IMR-90 (cell line): ENCODE measurements at regions not wholly inside any gene's neighbourhood (a gene's known extent, or its start where the extent isn't known, plus 50 kb on each side); places are given as distances from the start of the nearest gene placed in this dataset.

Source experiments
- ATAC-seq: fragments of 200-7000 bp; cut with Tn5 transposase; 2 replicates; pipeline ENCODE4 v1.9.1; 2020; ENCODE audit warnings: low read depth, mild to moderate bottlenecking, moderate library complexity
- BruUV-seq: library from RNA; stranded (reverse); fragments of 400-500 nt; replicated peaks from 2 replicates; lab custom pipeline; 2021; lab: Mats Ljungman, UMichigan
- CTCF ChIA-PET: fragments of 300-600 bp; formaldehyde crosslinking; extraction: SDS; loops from one replicate; lab custom pipeline; 2021; ENCODE audit warnings: antibody characterized with exemption; lab: Yijun Ruan, JAX
- POLR2A ChIA-PET: fragments of 300-600 bp; sonication (Branson Sonifier 250); formaldehyde crosslinking; loops from one replicate; lab custom pipeline; 2022; ENCODE audit warnings: antibody characterized with exemption; ENCODE audit not compliant: unreplicated experiment; lab: Charles Lee
- DNase-seq: peaks from one replicate; pipeline ENCODE4 v3.0.0; 2013
- H2AFZ ChIP-seq: replicated peaks from 2 replicates; pipeline ENCODE3; 2013; ENCODE audit warnings: low read length, mild to moderate bottlenecking; ENCODE audit not compliant: poor library complexity
- H2AK5ac ChIP-seq: 2 replicates; pipeline ENCODE4 v1.6.1; 2013; ENCODE audit warnings: low read depth, low read length, inconsistent platforms
- H2AK9ac ChIP-seq: replicated peaks from 2 replicates; pipeline ENCODE3; 2013; ENCODE audit warnings: mild to moderate bottlenecking, low read depth, low read length, moderate library complexity; ENCODE audit not compliant: poor library complexity
- H2BK120ac ChIP-seq: 2 replicates; pipeline ENCODE4 v1.6.1; 2013; ENCODE audit warnings: low read depth, low read length, inconsistent platforms
- H2BK15ac ChIP-seq: 3 replicates; pipeline ENCODE4 v1.6.1; 2013; ENCODE audit warnings: low read depth, low read length, inconsistent platforms
- H2BK20ac ChIP-seq: 2 replicates; pipeline ENCODE4 v1.6.1; 2013; ENCODE audit warnings: low read depth, mild to moderate bottlenecking, inconsistent platforms, low read length, moderate library complexity
- H2BK5ac ChIP-seq: 2 replicates; pipeline ENCODE4 v1.6.1; 2013; ENCODE audit warnings: mild to moderate bottlenecking, low read depth, low read length, inconsistent platforms; ENCODE audit not compliant: poor library complexity, severe bottlenecking
- H3K14ac ChIP-seq: replicated peaks from 2 replicates; pipeline ENCODE4 v1.6.1; 2013; ENCODE audit warnings: low read depth, low read length, inconsistent platforms
- H3K18ac ChIP-seq: 2 replicates; pipeline ENCODE4 v1.6.1; 2013; ENCODE audit warnings: low read depth, low read length, control low read depth
- H3K23ac ChIP-seq: 2 replicates; pipeline ENCODE4 v1.6.1; 2013; ENCODE audit warnings: low read depth, low read length, inconsistent platforms
- H3K27ac ChIP-seq: 2 replicates; pipeline ENCODE4 v1.5.1; 2013; ENCODE audit warnings: mild to moderate bottlenecking, control low read depth, low read length; ENCODE audit not compliant: insufficient read depth
- H3K27me3 ChIP-seq: 2 replicates; pipeline ENCODE4 v1.6.1; 2013; ENCODE audit warnings: low read length; ENCODE audit not compliant: control insufficient read depth, insufficient read depth
- H3K36me3 ChIP-seq: 2 replicates; pipeline ENCODE4 v1.6.1; 2013; ENCODE audit warnings: low read length, mixed read lengths; ENCODE audit not compliant: control insufficient read depth, insufficient read depth
- H3K4ac ChIP-seq: 2 replicates; pipeline ENCODE4 v1.6.1; 2013; ENCODE audit warnings: low read depth, low read length, inconsistent platforms
- H3K4me1 ChIP-seq: 2 replicates; pipeline ENCODE4 v1.6.1; 2013; ENCODE audit warnings: low read length, mixed read lengths; ENCODE audit not compliant: control insufficient read depth, insufficient read depth
- H3K4me2 ChIP-seq: 2 replicates; pipeline ENCODE4 v1.6.1; 2013; ENCODE audit warnings: low read depth, mild to moderate bottlenecking, control low read depth, low read length, moderate library complexity
- H3K4me3 ChIP-seq: 2 replicates; pipeline ENCODE4 v1.5.1; 2013; ENCODE audit warnings: low read depth, mild to moderate bottlenecking, control low read depth, low read length, moderate library complexity; ENCODE audit not compliant: insufficient read depth
- H3K56ac ChIP-seq: 2 replicates; pipeline ENCODE4 v1.6.1; 2013; ENCODE audit warnings: low read length, inconsistent platforms; ENCODE audit not compliant: insufficient read depth; ENCODE audit errors: extremely low read depth
- H3K79me1 ChIP-seq, 2 experiments: 2 replicates each; pipeline ENCODE4 v1.6.1; 2013; ENCODE audit warnings: low read length in 2 of 2, inconsistent platforms in 1 of 2, low read depth in 1 of 2
- H3K9ac ChIP-seq: 2 replicates; pipeline ENCODE4 v1.6.1; 2013; ENCODE audit warnings: low read depth, low read length, control low read depth
- H3K9me1 ChIP-seq: 2 replicates; pipeline ENCODE4 v1.6.1; 2013; ENCODE audit warnings: low read length, inconsistent platforms; ENCODE audit not compliant: insufficient read depth
- H3K9me3 ChIP-seq: 2 replicates; pipeline ENCODE4 v1.6.1; 2013; ENCODE audit warnings: low read length; ENCODE audit not compliant: control insufficient read depth, insufficient read depth
- H4K20me1 ChIP-seq: 2 replicates; pipeline ENCODE4 v1.6.1; 2013; ENCODE audit warnings: low read length, inconsistent platforms; ENCODE audit not compliant: insufficient read depth
- H4K5ac ChIP-seq: 2 replicates; pipeline ENCODE4 v1.6.1; 2013; ENCODE audit warnings: mild to moderate bottlenecking, low read depth, low read length, control low read depth
- H4K8ac ChIP-seq, 2 experiments: 2 replicates each; pipeline ENCODE4 v1.6.1; 2013; ENCODE audit warnings: low read depth in 2 of 2, low read length in 2 of 2, control low read depth in 1 of 2, inconsistent platforms in 1 of 2
- H4K91ac ChIP-seq: 2 replicates; pipeline ENCODE4 v1.6.1; 2013; ENCODE audit warnings: low read depth, low read length, inconsistent platforms; ENCODE audit not compliant: insufficient read depth
- BHLHE40 ChIP-seq: fragments of 150-350 bp; IDR thresholded peaks from 2 replicates; pipeline ENCODE4 v1.6.1; 2016; ENCODE audit warnings: mild to moderate bottlenecking, low read depth, low read length
- CEBPB ChIP-seq: IDR thresholded peaks from 2 replicates; pipeline ENCODE4 v1.6.1; 2012; ENCODE audit warnings: low read depth, low read length, improper control_type of control experiment
- CHD1 ChIP-seq: IDR thresholded peaks from 2 replicates; pipeline ENCODE4 v1.6.1; 2012; ENCODE audit warnings: low read depth, low read length, improper control_type of control experiment
- CTCF ChIP-seq: conservative IDR thresholded peaks from 2 replicates; pipeline ENCODE4 v1.5.1; 2012; ENCODE audit warnings: mild to moderate bottlenecking, low read depth, low read length, improper control_type of control experiment
- ELK1 ChIP-seq: fragments of 150-350 bp; IDR thresholded peaks from 2 replicates; pipeline ENCODE4 v1.6.1; 2016; ENCODE audit warnings: low read depth, mild to moderate bottlenecking, low read length, moderate library complexity, borderline replicate concordance
- FOS ChIP-seq: fragments of 150-350 bp; IDR thresholded peaks from 2 replicates; pipeline ENCODE4 v1.6.1; 2016; ENCODE audit warnings: low read depth, low read length
- MAFK ChIP-seq: IDR thresholded peaks from 2 replicates; pipeline ENCODE4 v1.6.1; 2012; ENCODE audit warnings: low read depth, low read length, improper control_type of control experiment
- MAZ ChIP-seq: IDR thresholded peaks from 2 replicates; pipeline ENCODE4 v1.6.1; 2012; ENCODE audit warnings: low read depth, mild to moderate bottlenecking, low read length, improper control_type of control experiment, moderate library complexity, borderline replicate concordance
- MXI1 ChIP-seq: IDR thresholded peaks from 2 replicates; pipeline ENCODE4 v1.6.1; 2012; ENCODE audit warnings: low read depth, mild to moderate bottlenecking, low read length, moderate library complexity, borderline replicate concordance
- NFE2L2 ChIP-seq: fragments of 150-350 bp; IDR thresholded peaks from 2 replicates; pipeline ENCODE4 v1.6.1; 2016; ENCODE audit warnings: low read depth, mild to moderate bottlenecking, low read length
- POLR2A ChIP-seq: IDR thresholded peaks from 2 replicates; pipeline ENCODE4 v1.6.1; 2012; ENCODE audit warnings: mild to moderate bottlenecking, low read depth, low read length
- RAD21 ChIP-seq: IDR thresholded peaks from 2 replicates; pipeline ENCODE4 v1.6.1; 2012; ENCODE audit warnings: low read length, improper control_type of control experiment
- RCOR1 ChIP-seq: IDR thresholded peaks from 2 replicates; pipeline ENCODE4 v1.6.1; 2012; ENCODE audit warnings: mild to moderate bottlenecking, low read length, improper control_type of control experiment; ENCODE audit not compliant: insufficient replicate concordance
- RFX5 ChIP-seq: IDR thresholded peaks from 2 replicates; pipeline ENCODE4 v1.8.0; 2012; ENCODE audit warnings: low read depth, mild to moderate bottlenecking, low read length, moderate library complexity
- SMC3 ChIP-seq: fragments of 150-350 bp; IDR thresholded peaks from 2 replicates; pipeline ENCODE4 v1.6.1; 2016; ENCODE audit warnings: low read depth, mild to moderate bottlenecking, antibody characterized with exemption, low read length, moderate library complexity
- USF2 ChIP-seq: fragments of 150-350 bp; IDR thresholded peaks from 2 replicates; pipeline ENCODE4 v1.6.1; 2017; ENCODE audit warnings: mild to moderate bottlenecking, antibody characterized with exemption, low read length, low read depth
- dilution Hi-C: fragments of 300-500 bp; cut with HindIII; formaldehyde crosslinking; loops from one replicate; pipeline ENCODE4 v1.14.3; 2018; ENCODE audit warnings: low sequenced_read_pairs; ENCODE audit not compliant: unreplicated experiment
- in situ Hi-C: fragments of 300-500 bp; cut with MboI; formaldehyde crosslinking; loops from 3 replicates; pipeline ENCODE4 v1.14.3; 2019; ENCODE audit warnings: low sequenced_read_pairs, inconsistent platforms, mixed read lengths
- intact Hi-C: fragments of 100-400 bp; cut with micrococcal nuclease; formaldehyde crosslinking; loops from 2 replicates; pipeline ENCODE4 v1.10.0; 2022

- no peaks in the 10 kb centered on the region for H4K20me1 ChIP-seq
- no TSS peak for BruUV-seq
Measured at GRCh38 chr2:186065491-186065890, 326.9 kb downstream of the FSIP2 start.

More at GRCh38 chr2:186065491-186065890, 326.9 kb downstream of the FSIP2 start:
- Histone ChIP-seq H3K9ac (no peak overlapping the region), H2AK5ac (no peak overlapping the region), H3K56ac (no peak overlapping the region), H2BK5ac (no peak overlapping the region), H3K9me1 (no peaks in the 10 kb centered on the region; the same call in 1 of the 2 replicates), H3K4me3 (no peak overlapping the region), H3K27me3 (no peaks in the 10 kb centered on the region), H3K14ac (no peak overlapping the region), H3K4me1 (no peaks in the 10 kb centered on the region), H4K5ac (no peak overlapping the region), H2AK9ac (no peak overlapping the region), H3K9me3 (no peaks in the 10 kb centered on the region), H3K27ac (no peak overlapping the region), H2AFZ (no peak overlapping the region), H2BK20ac (no peak overlapping the region), H3K18ac (no peak overlapping the region), H4K8ac (no peak overlapping the region), H3K23ac (no peak overlapping the region), H3K36me3 (no peaks in the 10 kb centered on the region), H2BK120ac (no peak overlapping the region), H2BK15ac (no peak overlapping the region), H4K91ac (no peak overlapping the region), H3K4me2 (no peak overlapping the region), H3K4ac (no peak overlapping the region), H3K79me1 (no peaks in the 10 kb centered on the region)
- TF ChIP-seq SMC3 (no peak), POLR2A (no peak), RFX5 (no peak), RCOR1 (no peak), CEBPB (no peak), MXI1 (no peak), MAZ (no peak), CTCF (no peak), USF2 (no peak), BHLHE40 (no peak), NFE2L2 (no peak), FOS (no peak), ELK1 (no peak), CHD1 (no peak), RAD21 (no peak), MAFK (no peak)
- ATAC-seq (no peak), DNase-seq (no peak)
- POLR2A ChIA-PET = no interaction called here
- CTCF ChIA-PET = no interaction called here
- intact Hi-C loops = no loop called here
- dilution Hi-C loops = no loop called here
- in situ Hi-C loops = no loop called here
